ENCODE measurements at regions not wholly inside any gene's neighbourhood (a gene's known extent, or its start where the extent isn't known, plus 50 kb on each side); places are given as distances from the start of the nearest gene placed in this dataset.

DNA sequence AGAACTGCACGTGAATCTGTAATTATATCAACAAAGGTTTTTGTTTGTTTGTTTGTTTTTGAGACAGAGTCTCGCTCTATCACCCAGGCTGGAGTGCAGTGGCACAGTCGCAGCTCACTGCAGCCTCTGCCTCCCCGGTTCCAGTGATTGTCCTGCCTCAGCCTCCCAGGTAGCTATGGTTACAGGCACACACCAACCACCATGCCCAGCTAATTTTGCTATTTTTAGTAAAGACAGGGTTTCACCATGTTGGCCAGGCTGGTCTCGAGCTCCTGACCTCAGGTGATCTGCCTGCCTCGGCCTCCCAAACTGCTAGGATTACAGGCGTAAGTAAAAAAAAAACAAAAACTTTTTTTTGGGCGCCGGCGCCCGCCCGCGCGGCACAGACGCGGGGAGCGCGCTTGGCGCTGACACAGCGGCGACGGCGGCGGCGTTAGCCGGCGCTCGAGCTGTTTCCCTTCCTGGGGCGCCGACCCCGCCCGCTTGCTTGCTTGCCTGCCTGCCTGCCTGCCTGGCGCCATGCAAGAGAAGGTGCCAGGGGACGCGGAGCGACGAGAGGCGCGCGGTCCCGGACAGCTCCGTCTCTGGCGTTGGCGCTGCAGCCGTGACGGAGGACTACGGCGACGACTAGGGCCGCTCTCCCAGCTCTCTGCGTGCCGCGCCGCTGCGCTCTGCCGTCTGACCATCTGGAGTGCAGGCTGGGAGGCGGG, 171.4 kb upstream of the NUPR2 start:
- ChIA-PET POLR2A (no interaction called here), CTCF (no interaction called here)
- H3K36me3 ChIP-seq (ENCODE audit: control insufficient read depth, insufficient read depth, low read length), result no peaks in the 10 kb centered on the region
- H3K4me3 ChIP-seq (ENCODE audit: low read depth in 2 of 2, low read length in 2 of 2), result no peak overlapping the region
- intact Hi-C loops (cut with micrococcal nuclease; ENCODE audit: unreplicated experiment), result no loop called here
- H3K27me3 ChIP-seq (ENCODE audit: control insufficient read depth, insufficient read depth, low read length), result no peaks in the 10 kb centered on the region
- TF ChIP-seq POLR2AphosphoS5 (IDR thresholded peaks at IDR 0.05; ENCODE audit: low read depth, low read length) (no peak), TCF7L2 (IDR thresholded peaks at IDR 0.05; ENCODE audit: low read depth, low read length) (no peak)
- TF ChIP-seq, protein P1, sequence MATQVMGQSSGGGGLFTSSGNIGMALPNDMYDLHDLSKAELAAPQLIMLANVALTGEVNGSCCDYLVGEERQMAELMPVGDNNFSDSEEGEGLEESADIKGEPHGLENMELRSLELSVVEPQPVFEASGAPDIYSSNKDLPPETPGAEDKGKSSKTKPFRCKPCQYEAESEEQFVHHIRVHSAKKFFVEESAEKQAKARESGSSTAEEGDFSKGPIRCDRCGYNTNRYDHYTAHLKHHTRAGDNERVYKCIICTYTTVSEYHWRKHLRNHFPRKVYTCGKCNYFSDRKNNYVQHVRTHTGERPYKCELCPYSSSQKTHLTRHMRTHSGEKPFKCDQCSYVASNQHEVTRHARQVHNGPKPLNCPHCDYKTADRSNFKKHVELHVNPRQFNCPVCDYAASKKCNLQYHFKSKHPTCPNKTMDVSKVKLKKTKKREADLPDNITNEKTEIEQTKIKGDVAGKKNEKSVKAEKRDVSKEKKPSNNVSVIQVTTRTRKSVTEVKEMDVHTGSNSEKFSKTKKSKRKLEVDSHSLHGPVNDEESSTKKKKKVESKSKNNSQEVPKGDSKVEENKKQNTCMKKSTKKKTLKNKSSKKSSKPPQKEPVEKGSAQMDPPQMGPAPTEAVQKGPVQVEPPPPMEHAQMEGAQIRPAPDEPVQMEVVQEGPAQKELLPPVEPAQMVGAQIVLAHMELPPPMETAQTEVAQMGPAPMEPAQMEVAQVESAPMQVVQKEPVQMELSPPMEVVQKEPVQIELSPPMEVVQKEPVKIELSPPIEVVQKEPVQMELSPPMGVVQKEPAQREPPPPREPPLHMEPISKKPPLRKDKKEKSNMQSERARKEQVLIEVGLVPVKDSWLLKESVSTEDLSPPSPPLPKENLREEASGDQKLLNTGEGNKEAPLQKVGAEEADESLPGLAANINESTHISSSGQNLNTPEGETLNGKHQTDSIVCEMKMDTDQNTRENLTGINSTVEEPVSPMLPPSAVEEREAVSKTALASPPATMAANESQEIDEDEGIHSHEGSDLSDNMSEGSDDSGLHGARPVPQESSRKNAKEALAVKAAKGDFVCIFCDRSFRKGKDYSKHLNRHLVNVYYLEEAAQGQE (IDR thresholded peaks at IDR 0.05; ENCODE audit: insufficient read depth in 1 of 2, low read depth in 2 of 2, low read length in 1 of 2), result no peak
- no peak for ATAC-seq
- no peaks in the 10 kb centered on the region for H3K4me1 ChIP-seq (ENCODE audit: control insufficient read depth, insufficient read depth, low read length)
- BruUV-seq (replicated peaks), result no TSS peak
- H3K27ac ChIP-seq (ENCODE audit: low read length), result no peak overlapping the region
- in situ Hi-C loops (cut with HindIII; ENCODE audit: low pct_unique_long_range_greater_than_20kb, low sequenced_read_pairs), result no loop called here
- no peaks in the 10 kb centered on the region for H3K9me3 ChIP-seq (ENCODE audit: control insufficient read depth, insufficient read depth, low read depth, low read length)
- no peak for DNase-seq (ENCODE audit: low read depth, low spot score)

- TF ChIP-seq, protein P2, sequence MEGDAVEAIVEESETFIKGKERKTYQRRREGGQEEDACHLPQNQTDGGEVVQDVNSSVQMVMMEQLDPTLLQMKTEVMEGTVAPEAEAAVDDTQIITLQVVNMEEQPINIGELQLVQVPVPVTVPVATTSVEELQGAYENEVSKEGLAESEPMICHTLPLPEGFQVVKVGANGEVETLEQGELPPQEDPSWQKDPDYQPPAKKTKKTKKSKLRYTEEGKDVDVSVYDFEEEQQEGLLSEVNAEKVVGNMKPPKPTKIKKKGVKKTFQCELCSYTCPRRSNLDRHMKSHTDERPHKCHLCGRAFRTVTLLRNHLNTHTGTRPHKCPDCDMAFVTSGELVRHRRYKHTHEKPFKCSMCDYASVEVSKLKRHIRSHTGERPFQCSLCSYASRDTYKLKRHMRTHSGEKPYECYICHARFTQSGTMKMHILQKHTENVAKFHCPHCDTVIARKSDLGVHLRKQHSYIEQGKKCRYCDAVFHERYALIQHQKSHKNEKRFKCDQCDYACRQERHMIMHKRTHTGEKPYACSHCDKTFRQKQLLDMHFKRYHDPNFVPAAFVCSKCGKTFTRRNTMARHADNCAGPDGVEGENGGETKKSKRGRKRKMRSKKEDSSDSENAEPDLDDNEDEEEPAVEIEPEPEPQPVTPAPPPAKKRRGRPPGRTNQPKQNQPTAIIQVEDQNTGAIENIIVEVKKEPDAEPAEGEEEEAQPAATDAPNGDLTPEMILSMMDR (IDR thresholded peaks at IDR 0.05), result no peak
- no peak for TF ChIP-seq TCF7L2 (IDR thresholded peaks at IDR 0.05; ENCODE audit: low read depth, low read length)
- no peak for TF ChIP-seq POLR2AphosphoS5 (IDR thresholded peaks at IDR 0.05; ENCODE audit: low read depth, low read length)
- TF ChIP-seq, protein P1 (IDR thresholded peaks at IDR 0.05; ENCODE audit: insufficient read depth in 1 of 2, low read depth in 2 of 2, low read length in 1 of 2), result no peak
- no peak for TF ChIP-seq SIN3A (IDR thresholded peaks at IDR 0.05; ENCODE audit: borderline replicate concordance, insufficient read depth, low read depth, low read length)
- no TSS peak for BruUV-seq (replicated peaks)
- intact Hi-C loops (cut with micrococcal nuclease; ENCODE audit: unreplicated experiment), result no loop called here
- Histone ChIP-seq H3K27me3 (ENCODE audit: control insufficient read depth, insufficient read depth, low read length) (no peaks in the 10 kb centered on the region), H3K4me3 (ENCODE audit: low read depth in 2 of 2, low read length in 2 of 2) (no peak overlapping the region), H3K9me3 (ENCODE audit: control insufficient read depth, insufficient read depth, low read depth, low read length) (no peaks in the 10 kb centered on the region), H3K27ac (ENCODE audit: low read length) (no peak overlapping the region), H3K36me3 (ENCODE audit: control insufficient read depth, insufficient read depth, low read length) (no peaks in the 10 kb centered on the region), H3K4me1 (ENCODE audit: control insufficient read depth, insufficient read depth, low read length) (no peaks in the 10 kb centered on the region)
- POLR2A ChIA-PET, result no interaction called here
- in situ Hi-C loops (cut with HindIII; ENCODE audit: low pct_unique_long_range_greater_than_20kb, low sequenced_read_pairs), result no loop called here
- CTCF ChIA-PET, result no interaction called here
- DNase-seq (ENCODE audit: low read depth, low spot score) (no peak), ATAC-seq (no peak; the same call in 1 of the 2 replicates)
These were observed 139.9 kb upstream of the NUPR2 start for GRCh38 chr7:56256108-56256507.
